Spleen (tissue), 11 donors: ENCODE measurements at regions not wholly inside any gene's neighbourhood (a gene's known extent, or its start where the extent isn't known, plus 50 kb on each side); places are given as distances from the start of the nearest gene placed in this dataset.

Source experiments
- DNase-seq: peaks from one replicate; pipeline ENCODE4 v3.0.0-alpha.2; 2020
- H3K27ac ChIP-seq, 8 donors: fragments of 200-600 bp; sonication (generic) in 7 of 8; 1 replicate in 4 of 8; 2 replicates in 4 of 8; pipeline versions ENCODE4 v1.5.0 to v1.8.0; 2016 to 2021; ENCODE audit warnings: inconsistent platforms in 4 of 8, mild to moderate bottlenecking in 4 of 8, moderate library complexity in 1 of 8
- H3K27me3 ChIP-seq, 7 donors: fragments of 200-600 bp; sonication (generic) in 6 of 7; replicated peaks in 1 of 7; 1 replicate in 4 of 7; 2 replicates in 3 of 7; pipeline versions ENCODE4 v1.5.0 to v1.8.0; 2016 to 2021; ENCODE audit warnings: inconsistent platforms in 3 of 7, mild to moderate bottlenecking in 1 of 7
- H3K36me3 ChIP-seq, 6 donors: fragments of 200-600 bp; sonication (generic) in 5 of 6; 1 replicate in 4 of 6; 2 replicates in 2 of 6; pipeline versions ENCODE4 v1.5.0 to v1.8.0; 2016 to 2021; ENCODE audit warnings: inconsistent platforms in 2 of 6
- H3K4me1 ChIP-seq, 6 donors: fragments of 200-600 bp; sonication (generic) in 5 of 6; 1 replicate in 3 of 6; 2 replicates in 3 of 6; pipeline versions ENCODE4 v1.5.0 to v1.8.0; 2016 to 2021; ENCODE audit warnings: inconsistent platforms in 3 of 6
- H3K4me3 ChIP-seq, 8 donors: fragments of 200-600 bp; sonication (generic) in 7 of 8; 1 replicate in 4 of 8; 2 replicates in 4 of 8; pipeline versions ENCODE4 v1.5.0 to v1.8.0; 2016 to 2021; ENCODE audit warnings: inconsistent platforms in 4 of 8, mild to moderate bottlenecking in 4 of 8, moderate library complexity in 2 of 8
- H3K9me3 ChIP-seq, 8 donors: fragments of 200-600 bp; sonication (generic) in 7 of 8; 1 replicate in 4 of 8; 2 replicates in 4 of 8; pipeline versions ENCODE4 v1.5.0 to v1.8.0; 2016 to 2021; ENCODE audit warnings: inconsistent platforms in 4 of 8
- POLR2A ChIP-seq, 3 donors: fragments of 450-650 bp; IDR thresholded peaks; one replicate each; pipeline ENCODE4 v1.5.1; 2017; ENCODE audit warnings: antibody characterized with exemption in 3 of 3, mild to moderate bottlenecking in 1 of 3
- POLR2AphosphoS5 ChIP-seq, 3 donors: sonication (generic); formaldehyde crosslinking; IDR thresholded peaks; one replicate each; pipeline ENCODE4 v1.5.1; 2017; ENCODE audit warnings: antibody characterized with exemption in 3 of 3
- WGBS, 5 donors: extraction: QIAGEN DNeasy Blood & Tissue Kit in 3 of 5; methylation state at CpG; one replicate each; pipeline versions ENCODE4 v1.1.5 to v1.1.7; 2013 to 2018; 5-methylcytosine and 5-hydroxymethylcytosine counted together
- intact Hi-C: fragments of 100-400 bp; cut with DNase I; formaldehyde crosslinking; loops from one replicate; pipeline ENCODE4 v1.15.0; 2023; ENCODE audit warnings: low total_unique reads
- TF ChIP-seq, protein P1 (sequence below), 11 experiments: fragments of 200-600 bp in 7 of 11; fragments of 450-650 bp in 4 of 11; sonication (generic) in 4 of 11; IDR thresholded peaks in 8 of 11; conservative IDR thresholded peaks in 3 of 11; 1 replicate in 7 of 11; 2 replicates in 4 of 11; pipeline versions ENCODE4 v1.4.0 to v1.8.0; 2016 to 2021; ENCODE audit warnings: antibody characterized with exemption in 11 of 11, inconsistent platforms in 4 of 11, mild to moderate bottlenecking in 1 of 11
- donor health status: healthy with polysubstance abuse.
- donor health status: DM: no; HTN: no; CAD: no; lungs with moderate emphysema.
- donor health status: DM: no; HTN: no; CAD: no.
- donor health status: Bipolar disorder and iron deficiency.
- donor health status: healthy.
- donor health status: DM: no; HTN: no; CAD: no.
- donor health status: DM: yes; HTN: yes; CAD: no.

DNA sequence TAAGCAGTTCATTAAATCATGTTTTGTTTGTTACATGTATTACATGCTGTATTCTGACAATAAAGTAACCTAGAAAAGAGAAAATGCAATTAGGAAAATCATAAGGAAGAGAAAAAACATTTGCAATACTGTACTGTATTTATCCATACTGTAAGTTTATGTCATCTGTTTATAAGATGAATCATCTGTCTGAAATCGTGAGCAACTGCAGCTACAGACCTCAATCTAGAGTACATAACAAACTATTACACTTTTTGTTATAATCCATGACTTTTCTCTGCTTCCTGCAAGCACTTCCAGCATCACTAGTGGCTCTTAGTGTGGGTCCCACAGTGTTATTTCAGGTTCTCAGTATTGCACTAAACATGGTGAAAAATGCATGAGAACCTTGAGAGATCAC is 144.4 kb upstream of the NR4A3 start:
- Histone ChIP-seq H3K27ac (no peak overlapping the region), H3K27me3 (no peaks in the 10 kb centered on the region), H3K4me1 (no peaks in the 10 kb centered on the region), H3K36me3 (no peaks in the 10 kb centered on the region), H3K9me3 (peaks cover 0 to 25% (median 16%) of the 10 kb centered on the region in 8 donors), H3K4me3 (no peak overlapping the region)
- TF ChIP-seq, protein P1, sequence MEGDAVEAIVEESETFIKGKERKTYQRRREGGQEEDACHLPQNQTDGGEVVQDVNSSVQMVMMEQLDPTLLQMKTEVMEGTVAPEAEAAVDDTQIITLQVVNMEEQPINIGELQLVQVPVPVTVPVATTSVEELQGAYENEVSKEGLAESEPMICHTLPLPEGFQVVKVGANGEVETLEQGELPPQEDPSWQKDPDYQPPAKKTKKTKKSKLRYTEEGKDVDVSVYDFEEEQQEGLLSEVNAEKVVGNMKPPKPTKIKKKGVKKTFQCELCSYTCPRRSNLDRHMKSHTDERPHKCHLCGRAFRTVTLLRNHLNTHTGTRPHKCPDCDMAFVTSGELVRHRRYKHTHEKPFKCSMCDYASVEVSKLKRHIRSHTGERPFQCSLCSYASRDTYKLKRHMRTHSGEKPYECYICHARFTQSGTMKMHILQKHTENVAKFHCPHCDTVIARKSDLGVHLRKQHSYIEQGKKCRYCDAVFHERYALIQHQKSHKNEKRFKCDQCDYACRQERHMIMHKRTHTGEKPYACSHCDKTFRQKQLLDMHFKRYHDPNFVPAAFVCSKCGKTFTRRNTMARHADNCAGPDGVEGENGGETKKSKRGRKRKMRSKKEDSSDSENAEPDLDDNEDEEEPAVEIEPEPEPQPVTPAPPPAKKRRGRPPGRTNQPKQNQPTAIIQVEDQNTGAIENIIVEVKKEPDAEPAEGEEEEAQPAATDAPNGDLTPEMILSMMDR (IDR thresholded peaks at IDR 0.05 in 8 of 11, conservative IDR thresholded peaks at IDR 0.05 in 3 of 11): no peak
- TF ChIP-seq POLR2A (IDR thresholded peaks at IDR 0.05) (no peak), POLR2AphosphoS5 (IDR thresholded peaks at IDR 0.05) (no peak)
- WGBS, 5 donors: 74 to 87% (median 77%) methylated on average over 1 of the region's 1 CpG
- intact Hi-C loops: no loop called here
- no peak for DNase-seq

DNA sequence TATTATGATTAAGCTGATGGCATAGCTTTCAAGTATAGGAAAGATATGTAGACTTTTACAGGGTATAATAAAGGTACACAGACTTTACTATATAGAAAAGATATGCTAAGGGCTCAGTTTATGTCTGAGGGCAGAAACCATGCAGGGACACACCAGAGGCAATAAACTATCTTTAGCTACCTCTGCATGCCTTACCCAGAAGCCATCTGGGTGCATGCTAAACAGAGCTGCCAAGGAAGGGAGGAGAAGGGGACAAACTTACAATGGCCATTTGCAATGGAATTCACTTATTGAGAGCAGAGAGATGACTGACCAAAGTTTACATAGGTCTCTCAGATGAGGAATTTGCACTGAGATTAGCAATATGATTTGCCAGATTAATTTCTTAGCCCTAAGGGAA is 143.1 kb upstream of the NR4A3 start:
- no peaks in the 10 kb centered on the region for H3K36me3 ChIP-seq
- DNase-seq: no peak
- H3K27me3 ChIP-seq: no peaks in the 10 kb centered on the region
- intact Hi-C loops: no loop called here
- no peak overlapping the region for H3K27ac ChIP-seq
- H3K4me3 ChIP-seq: no peak overlapping the region
- H3K9me3 ChIP-seq: peaks cover 0 to 27% (median 16%) of the 10 kb centered on the region in 8 donors
- TF ChIP-seq, protein P1 (IDR thresholded peaks at IDR 0.05 in 8 of 11, conservative IDR thresholded peaks at IDR 0.05 in 3 of 11): no peak
- TF ChIP-seq POLR2A (IDR thresholded peaks at IDR 0.05) (no peak), POLR2AphosphoS5 (IDR thresholded peaks at IDR 0.05) (no peak)
- no peaks in the 10 kb centered on the region for H3K4me1 ChIP-seq

DNA sequence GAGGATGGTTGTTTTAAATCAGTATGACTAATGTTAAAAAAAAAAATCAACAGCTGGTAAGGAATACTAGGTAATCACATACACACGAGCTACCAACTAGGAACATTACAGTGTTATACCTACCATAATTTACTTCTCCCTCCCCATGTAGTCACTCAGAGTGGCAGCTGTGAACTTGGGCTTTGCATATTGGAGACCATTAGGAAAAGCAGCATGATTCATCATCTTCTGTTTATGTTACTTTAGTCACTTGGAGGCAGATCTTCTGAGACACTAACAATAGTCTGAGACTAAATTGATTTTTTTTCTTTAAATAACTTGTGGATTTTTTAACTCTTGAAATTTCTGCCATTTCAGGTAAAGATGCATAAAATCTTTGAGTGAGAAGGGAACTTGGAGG is 141.5 kb upstream of the NR4A3 start:
- no peaks in the 10 kb centered on the region for H3K27me3 ChIP-seq
- H3K4me3 ChIP-seq: no peak overlapping the region
- H3K27ac ChIP-seq: no peak overlapping the region
- intact Hi-C loops: no loop called here
- no peaks in the 10 kb centered on the region for H3K4me1 ChIP-seq
- H3K9me3 ChIP-seq: peaks cover 0 to 27% (median 16%) of the 10 kb centered on the region in 8 donors
- no peak for DNase-seq
- TF ChIP-seq, protein P1 (IDR thresholded peaks at IDR 0.05 in 8 of 11, conservative IDR thresholded peaks at IDR 0.05 in 3 of 11): no peak
- TF ChIP-seq POLR2AphosphoS5 (IDR thresholded peaks at IDR 0.05) (no peak), POLR2A (IDR thresholded peaks at IDR 0.05) (no peak)
- no peaks in the 10 kb centered on the region for H3K36me3 ChIP-seq
- WGBS, 5 donors: 55 to 89% (median 69%) methylated on average over 1 of the region's 1 CpG

DNA sequence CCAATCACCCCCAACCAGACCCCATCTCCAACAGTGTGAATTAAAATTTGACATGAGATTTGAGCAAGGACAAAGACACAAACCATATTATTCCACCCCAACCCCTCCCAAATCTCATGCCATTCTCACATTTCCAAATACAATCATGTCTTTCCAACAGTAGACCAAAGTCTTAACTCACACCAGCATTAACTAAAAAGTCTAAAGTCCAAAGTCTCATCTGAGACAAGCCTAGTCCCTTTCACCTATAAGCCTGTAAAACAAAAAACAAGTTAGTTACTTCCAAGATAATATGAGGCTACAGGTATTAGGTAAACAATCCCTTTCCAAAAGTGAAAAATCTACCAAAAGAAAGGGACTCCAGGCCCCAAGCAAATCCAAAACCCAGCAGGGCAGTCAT is 140.6 kb upstream of the NR4A3 start:
- no peak for DNase-seq
- H3K4me1 ChIP-seq: no peaks in the 10 kb centered on the region
- no peaks in the 10 kb centered on the region for H3K27me3 ChIP-seq
- intact Hi-C loops: no loop called here
- TF ChIP-seq, protein P1 (IDR thresholded peaks at IDR 0.05 in 8 of 11, conservative IDR thresholded peaks at IDR 0.05 in 3 of 11): no peak
- no peak for TF ChIP-seq POLR2A (IDR thresholded peaks at IDR 0.05)
- TF ChIP-seq POLR2AphosphoS5 (IDR thresholded peaks at IDR 0.05): no peak
- H3K36me3 ChIP-seq: no peaks in the 10 kb centered on the region
- H3K27ac ChIP-seq: no peak overlapping the region
- H3K9me3 ChIP-seq: peaks cover 0 to 22% (median 11%) of the 10 kb centered on the region in 8 donors
- no peak overlapping the region for H3K4me3 ChIP-seq
